Neural progenitor cell (in vitro differentiated cells): ENCODE measurements at regions not wholly inside any gene's neighbourhood (a gene's known extent, or its start where the extent isn't known, plus 50 kb on each side); places are given as distances from the start of the nearest gene placed in this dataset.

Experiments used
- DNase-seq: peaks from one replicate; pipeline ENCODE4 v3.0.0-alpha.2; 2016; ENCODE audit warnings: low spot score
- H2AFZ ChIP-seq: fragments of 200-600 bp; sonication (generic); replicated peaks from 2 replicates; pipeline ENCODE4 v1.6.1; 2016; ENCODE audit warnings: antibody characterized with exemption
- H3F3A ChIP-seq: fragments of 200-600 bp; sonication (generic); 2 replicates; pipeline ENCODE4 v1.6.1; 2016; ENCODE audit warnings: antibody characterized with exemption, low read depth
- H3K27ac ChIP-seq: fragments of 200-600 bp; sonication (generic); 2 replicates; pipeline ENCODE4 v1.5.1; 2016; ENCODE audit warnings: mild to moderate bottlenecking
- H3K27me3 ChIP-seq: fragments of 200-600 bp; sonication (generic); 2 replicates; pipeline ENCODE4 v1.6.1; 2016; ENCODE audit warnings: mild to moderate bottlenecking, moderate library complexity
- H3K36me3 ChIP-seq: fragments of 200-600 bp; sonication (generic); 2 replicates; pipeline ENCODE4 v1.5.1; 2016
- H3K4me1 ChIP-seq: fragments of 200-600 bp; sonication (generic); 2 replicates; pipeline ENCODE4 v1.6.1; 2016; ENCODE audit warnings: mixed run types
- H3K4me2 ChIP-seq: fragments of 200-600 bp; sonication (generic); 2 replicates; pipeline ENCODE4 v1.6.1; 2016
- H3K4me3 ChIP-seq: fragments of 200-600 bp; sonication (generic); 2 replicates; pipeline ENCODE4 v1.5.1; 2016
- H3K79me2 ChIP-seq: fragments of 200-600 bp; sonication (generic); 2 replicates; pipeline ENCODE4 v1.6.1; 2016; ENCODE audit warnings: low read depth
- H3K9ac ChIP-seq: fragments of 200-600 bp; sonication (generic); 2 replicates; pipeline ENCODE4 v1.6.1; 2016
- H3K9me3 ChIP-seq: fragments of 200-600 bp; sonication (generic); 2 replicates; pipeline ENCODE4 v1.5.1; 2016; ENCODE audit warnings: low read depth
- H4K20me1 ChIP-seq: fragments of 200-600 bp; sonication (generic); 2 replicates; pipeline ENCODE4 v1.6.1; 2016; ENCODE audit warnings: low read depth
- H3K27ac Mint-ChIP-seq: 3 replicates; pipeline ENCODE4 v1.8.0; 2021; ENCODE audit warnings: mixed read lengths
- H3K27me3 Mint-ChIP-seq: 2 replicates; pipeline ENCODE4 v1.8.0; 2022; ENCODE audit warnings: low read depth, mild to moderate bottlenecking, inconsistent platforms, moderate library complexity, mixed read lengths; ENCODE audit not compliant: insufficient read depth
- H3K36me3 Mint-ChIP-seq: 3 replicates; pipeline ENCODE4 v1.8.0; 2021; ENCODE audit warnings: mixed read lengths
- H3K4me1 Mint-ChIP-seq: 3 replicates; pipeline ENCODE4 v1.8.0; 2021; ENCODE audit warnings: mixed read lengths
- H3K4me3 Mint-ChIP-seq: 3 replicates; pipeline ENCODE4 v1.8.0; 2021; ENCODE audit warnings: mild to moderate bottlenecking, moderate library complexity, mixed read lengths
- H3K9me3 Mint-ChIP-seq: 3 replicates; pipeline ENCODE4 v1.8.0; 2020; ENCODE audit warnings: mixed read lengths
- CTCF ChIP-seq: fragments of 200-600 bp; sonication (generic); IDR thresholded peaks from 2 replicates; pipeline ENCODE4 v1.5.1; 2017; ENCODE audit warnings: antibody characterized with exemption, mild to moderate bottlenecking
- EZH2 ChIP-seq: fragments of 200-600 bp; sonication (generic); IDR thresholded peaks from 2 replicates; pipeline ENCODE4 v1.6.1; 2017; ENCODE audit warnings: antibody characterized with exemption, mild to moderate bottlenecking, moderate library complexity
- EZH2phosphoT487 ChIP-seq: fragments of 200-600 bp; sonication (generic); IDR thresholded peaks from 2 replicates; pipeline ENCODE4 v1.6.1; 2017; ENCODE audit warnings: antibody characterized with exemption

DNA sequence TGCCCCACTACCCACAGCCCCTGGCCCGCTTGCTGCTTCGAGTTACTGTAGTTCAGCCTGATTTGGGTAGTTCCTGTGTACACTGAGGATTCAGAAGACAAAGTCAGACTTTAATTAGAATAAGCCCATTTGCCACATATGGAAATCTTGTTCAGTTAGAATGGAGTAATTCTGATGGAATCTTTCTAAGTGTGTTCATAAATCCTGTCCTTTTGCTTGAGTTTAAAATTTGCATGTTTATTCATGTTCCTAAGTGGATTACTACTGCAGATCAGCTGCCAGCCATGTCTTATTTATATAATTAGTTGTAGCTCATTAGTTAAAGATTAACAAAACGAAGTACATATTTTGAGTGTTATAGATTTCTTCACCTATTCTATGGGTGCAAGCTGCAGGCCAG, 504.5 kb downstream of the PCNX1 start:
- Histone ChIP-seq H3K27me3 (no peaks in the 10 kb centered on the region), H4K20me1 (no peaks in the 10 kb centered on the region), H3K27ac (no peak overlapping the region), H3K4me1 (peaks cover 12% of the 10 kb centered on the region), H2AFZ (no peak overlapping the region), H3F3A (peaks cover 13% of the 10 kb centered on the region), H3K79me2 (peaks cover 63% of the 10 kb centered on the region), H3K9me3 (no peaks in the 10 kb centered on the region), H3K9ac (no peak overlapping the region), H3K4me2 (no peak overlapping the region), H3K36me3 (no peaks in the 10 kb centered on the region), H3K4me3 (no peak overlapping the region)
- Mint-ChIP-seq H3K36me3 (peaks cover 14% of the 10 kb centered on the region), H3K4me3 (no peak overlapping the region), H3K9me3 (peaks cover 4% of the 10 kb centered on the region), H3K4me1 (no peaks in the 10 kb centered on the region), H3K27me3 (no peaks in the 10 kb centered on the region), H3K27ac (no peak overlapping the region)
- no peak for DNase-seq
- no peak for TF ChIP-seq CTCF
- no peak for TF ChIP-seq EZH2
- TF ChIP-seq EZH2phosphoT487: no peak

GRCh38 chr14:71414631-71415403, 507.6 kb downstream of the PCNX1 start:
- Mint-ChIP-seq H3K4me1 (no peaks in the 10 kb centered on the region), H3K4me3 (no peak overlapping the region), H3K36me3 (peaks cover 32% of the 10 kb centered on the region), H3K27me3 (no peaks in the 10 kb centered on the region), H3K27ac (no peak overlapping the region), H3K9me3 (peaks cover 4% of the 10 kb centered on the region)
- Histone ChIP-seq H3K27me3 (no peaks in the 10 kb centered on the region), H3K27ac (no peak overlapping the region), H3K4me3 (no peak overlapping the region), H3K4me1 (no peaks in the 10 kb centered on the region), H3K4me2 (no peak overlapping the region), H3K9me3 (no peaks in the 10 kb centered on the region), H4K20me1 (no peaks in the 10 kb centered on the region), H3K36me3 (no peaks in the 10 kb centered on the region), H3K79me2 (peaks cover 40% of the 10 kb centered on the region), H2AFZ (no peak overlapping the region), H3F3A (no peaks in the 10 kb centered on the region), H3K9ac (no peak overlapping the region)
- no peak for TF ChIP-seq CTCF
- no peak for TF ChIP-seq EZH2
- no peak for TF ChIP-seq EZH2phosphoT487
- no peak for DNase-seq

GRCh38 chr14:71415404-71415690, 508.1 kb downstream of the PCNX1 start:
- Histone ChIP-seq H3K4me1 (no peaks in the 10 kb centered on the region), H3K9me3 (no peaks in the 10 kb centered on the region), H3K79me2 (peaks cover 35% of the 10 kb centered on the region), H3K27me3 (no peaks in the 10 kb centered on the region), H3K27ac (no peak overlapping the region), H3K4me3 (no peak overlapping the region), H3K36me3 (no peaks in the 10 kb centered on the region), H3F3A (no peaks in the 10 kb centered on the region), H2AFZ (no peak overlapping the region), H4K20me1 (no peaks in the 10 kb centered on the region), H3K9ac (no peak overlapping the region), H3K4me2 (no peak overlapping the region)
- H3K27me3 Mint-ChIP-seq: no peaks in the 10 kb centered on the region
- no peak overlapping the region for H3K4me3 Mint-ChIP-seq
- DNase-seq: no peak
- TF ChIP-seq EZH2phosphoT487 (no peak), CTCF (no peak), EZH2 (no peak)
- peaks cover 4% of the 10 kb centered on the region for H3K9me3 Mint-ChIP-seq
- H3K36me3 Mint-ChIP-seq: peaks cover 29% of the 10 kb centered on the region
- no peak overlapping the region for H3K27ac Mint-ChIP-seq
- H3K4me1 Mint-ChIP-seq: no peaks in the 10 kb centered on the region
